Activated T-helper 2 cell treated with anti-CD3 and anti-CD28 coated beads, Interferon-gamma antibody, Interleukin-2, Interleukin-4, amounts not matched to agents 10 μg/mL and 5 μg/mL and 100 μg/mL, durations not matched to agents 14 hours and 24 hours and 36 hours (primary cell): ENCODE measurements at regions not wholly inside any gene's neighbourhood (a gene's known extent, or its start where the extent isn't known, plus 50 kb on each side); places are given as distances from the start of the nearest gene placed in this dataset.
"Not testable (repeated sequence)": the region's sequence is repeated elsewhere in the genome, so short reads cannot be mapped to it uniquely, and the experiment has no call there.

Source experiments
- DNase-seq: peaks from one replicate; pipeline ENCODE4 v3.0.0; 2021; ENCODE audit warnings: low spot score
- H3K27ac Mint-ChIP-seq: one replicate; pipeline ENCODE4 v1.8.0; 2021; ENCODE audit warnings: mixed read lengths
- H3K27me3 Mint-ChIP-seq: one replicate; pipeline ENCODE4 v1.8.0; 2021; ENCODE audit warnings: low read depth, mixed read lengths
- H3K36me3 Mint-ChIP-seq: one replicate; pipeline ENCODE4 v1.8.0; 2021; ENCODE audit warnings: low read depth, mixed read lengths
- H3K4me1 Mint-ChIP-seq: one replicate; pipeline ENCODE4 v1.8.0; 2021; ENCODE audit warnings: low read depth, mixed read lengths
- H3K4me3 Mint-ChIP-seq: one replicate; pipeline ENCODE4 v1.8.0; 2021; ENCODE audit warnings: low read depth, mild to moderate bottlenecking, moderate library complexity, mixed read lengths
- H3K9me3 Mint-ChIP-seq: one replicate; pipeline ENCODE4 v1.8.0; 2021; ENCODE audit warnings: mixed read lengths
- intact Hi-C: fragments of 100-400 bp; cut with micrococcal nuclease; formaldehyde crosslinking; loops from one replicate; pipeline ENCODE4 v1.15.1; 2023

DNA sequence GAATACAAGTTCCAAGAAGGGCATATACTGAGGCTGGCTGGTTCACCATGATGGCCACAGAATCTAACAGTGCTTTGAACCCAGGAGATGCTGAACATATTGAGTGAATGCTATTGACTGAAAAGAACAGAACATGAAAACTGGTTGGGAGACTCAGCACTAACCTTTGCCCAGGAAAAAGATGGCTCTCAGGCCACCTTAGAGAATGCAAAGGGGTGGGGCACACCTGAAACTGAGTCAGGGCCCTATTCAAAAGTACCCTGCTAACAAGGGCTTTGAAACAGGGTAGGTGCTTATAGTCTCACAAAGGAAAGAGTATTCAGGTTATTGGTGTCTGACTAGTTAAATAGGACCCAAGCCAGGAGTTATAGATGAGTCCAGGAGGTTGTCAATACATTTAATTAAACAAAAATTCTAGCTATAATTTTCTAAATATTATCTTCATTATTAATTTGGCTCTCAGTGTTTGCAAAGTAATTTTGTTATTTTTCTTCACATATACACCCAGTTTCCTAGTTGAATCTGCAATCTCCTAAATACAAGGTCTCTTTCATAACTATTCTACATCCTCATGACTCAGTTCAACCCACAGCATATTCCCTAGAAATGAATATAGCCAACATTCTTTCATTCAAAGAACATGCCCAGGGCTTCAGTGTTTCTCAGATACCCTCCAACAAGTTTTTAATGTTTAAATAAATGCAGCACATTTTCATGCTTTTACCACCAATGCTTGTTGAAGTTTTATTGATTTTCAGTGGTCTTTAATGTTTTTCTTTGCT is 144.2 kb upstream of the RAPGEF2 start:
- no peaks in the 10 kb centered on the region for H3K36me3 Mint-ChIP-seq
- H3K9me3 Mint-ChIP-seq: no peaks in the 10 kb centered on the region
- DNase-seq: no peak
- peaks cover 9% of the 10 kb centered on the region for H3K27me3 Mint-ChIP-seq
- H3K4me3 Mint-ChIP-seq: no peak overlapping the region
- no peak overlapping the region for H3K27ac Mint-ChIP-seq
- no peaks in the 10 kb centered on the region for H3K4me1 Mint-ChIP-seq
- intact Hi-C loops: no loop called here

- no peak overlapping the region for H3K27ac Mint-ChIP-seq
- no peak overlapping the region for H3K4me3 Mint-ChIP-seq
- H3K4me1 Mint-ChIP-seq: no peaks in the 10 kb centered on the region
- no peak for DNase-seq
- intact Hi-C loops: no loop called here
- no peaks in the 10 kb centered on the region for H3K36me3 Mint-ChIP-seq
- no peaks in the 10 kb centered on the region for H3K9me3 Mint-ChIP-seq
- H3K27me3 Mint-ChIP-seq: peaks cover 12% of the 10 kb centered on the region
These were observed 140.5 kb upstream of the RAPGEF2 start for GRCh38 chr4:158962393-158962792.

GRCh38 chr4:158963282-158963681 is 139.6 kb upstream of the RAPGEF2 start:
- H3K27ac Mint-ChIP-seq, DNase-seq, intact Hi-C loops, H3K36me3 Mint-ChIP-seq, H3K4me1 Mint-ChIP-seq, H3K9me3 Mint-ChIP-seq, H3K4me3 Mint-ChIP-seq: not testable (repeated sequence)
- peaks cover 12% of the 10 kb centered on the region for H3K27me3 Mint-ChIP-seq

GRCh38 chr4:158964114-158964727 is 138.7 kb upstream of the RAPGEF2 start:
- no peak for DNase-seq
- H3K36me3 Mint-ChIP-seq: no peaks in the 10 kb centered on the region
- intact Hi-C loops: no loop called here
- H3K4me3 Mint-ChIP-seq: no peak overlapping the region
- no peak overlapping the region for H3K27ac Mint-ChIP-seq
- H3K4me1 Mint-ChIP-seq: no peaks in the 10 kb centered on the region
- H3K9me3 Mint-ChIP-seq: no peaks in the 10 kb centered on the region
- H3K27me3 Mint-ChIP-seq: peaks cover 12% of the 10 kb centered on the region

DNA sequence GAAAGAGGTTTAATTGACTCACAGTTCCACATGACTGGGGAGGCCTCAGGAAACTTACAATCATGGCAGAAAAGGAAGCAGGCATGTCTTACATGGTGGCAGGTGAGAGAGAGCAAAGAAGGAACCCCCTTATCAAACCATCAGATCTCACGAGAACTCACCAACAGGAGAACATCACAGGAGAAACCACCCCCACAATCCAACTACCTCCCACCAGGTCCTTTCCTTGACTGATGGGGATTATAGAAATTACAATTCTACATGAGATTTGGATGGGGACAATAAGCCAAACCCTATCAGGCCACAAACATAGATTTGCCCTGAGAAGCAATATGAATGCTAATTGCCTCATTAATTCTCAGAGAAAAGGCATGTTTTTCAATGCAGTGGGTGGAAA is 138.2 kb upstream of the RAPGEF2 start:
- intact Hi-C loops: no loop called here
- H3K36me3 Mint-ChIP-seq: no peaks in the 10 kb centered on the region

GRCh38 chr4:158965226-158965625 is 137.7 kb upstream of the RAPGEF2 start:
- Mint-ChIP-seq H3K27me3 (peaks cover 11% of the 10 kb centered on the region), H3K9me3 (no peaks in the 10 kb centered on the region), H3K36me3 (no peaks in the 10 kb centered on the region), H3K27ac (no peak overlapping the region), H3K4me1 (no peaks in the 10 kb centered on the region), H3K4me3 (no peak overlapping the region)
- intact Hi-C loops: no loop called here
- DNase-seq: no peak

More for the DNA sequence above, 138.2 kb upstream of the RAPGEF2 start:
- Mint-ChIP-seq H3K4me1 (no peaks in the 10 kb centered on the region), H3K4me3 (no peak overlapping the region), H3K27me3 (peaks cover 12% of the 10 kb centered on the region), H3K9me3 (no peaks in the 10 kb centered on the region), H3K27ac (no peak overlapping the region)
- DNase-seq: no peak

- DNase-seq: no peak
- H3K27me3 Mint-ChIP-seq: peaks cover 7% of the 10 kb centered on the region
- H3K27ac Mint-ChIP-seq: no peak overlapping the region
- H3K36me3 Mint-ChIP-seq: no peaks in the 10 kb centered on the region
- H3K4me3 Mint-ChIP-seq: no peak overlapping the region
- H3K4me1 Mint-ChIP-seq: no peaks in the 10 kb centered on the region
- H3K9me3 Mint-ChIP-seq: no peaks in the 10 kb centered on the region
- intact Hi-C loops: no loop called here
These were observed 136.8 kb upstream of the RAPGEF2 start for GRCh38 chr4:158966091-158966490.

DNA sequence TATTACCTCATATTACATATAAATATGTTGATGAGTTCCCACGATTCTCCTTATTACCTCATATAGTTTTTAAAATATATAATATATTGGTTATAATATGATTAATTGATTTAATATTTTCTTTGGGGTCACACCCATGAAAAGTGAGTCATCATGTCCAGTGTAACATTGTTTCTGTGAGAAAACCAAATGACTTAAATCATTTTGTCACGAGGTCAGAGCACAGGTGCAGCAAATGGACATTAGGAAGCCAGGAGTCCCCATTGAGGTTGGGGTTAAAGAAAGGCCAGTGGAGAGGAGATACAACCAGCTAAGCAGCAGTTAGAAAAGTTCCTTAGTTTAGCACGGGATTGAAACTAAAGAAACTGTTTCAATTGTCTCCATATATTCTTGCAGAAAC is 133.9 kb upstream of the RAPGEF2 start:
- H3K27ac Mint-ChIP-seq: no peak overlapping the region
- no peaks in the 10 kb centered on the region for H3K36me3 Mint-ChIP-seq
- peaks cover 3% of the 10 kb centered on the region for H3K27me3 Mint-ChIP-seq
- no peak overlapping the region for H3K4me3 Mint-ChIP-seq
- intact Hi-C loops: no loop called here
- no peaks in the 10 kb centered on the region for H3K4me1 Mint-ChIP-seq
- H3K9me3 Mint-ChIP-seq: no peaks in the 10 kb centered on the region
- no peak for DNase-seq

GRCh38 chr4:158970812-158971211 is 132.1 kb upstream of the RAPGEF2 start:
- no peaks in the 10 kb centered on the region for H3K36me3 Mint-ChIP-seq

DNA sequence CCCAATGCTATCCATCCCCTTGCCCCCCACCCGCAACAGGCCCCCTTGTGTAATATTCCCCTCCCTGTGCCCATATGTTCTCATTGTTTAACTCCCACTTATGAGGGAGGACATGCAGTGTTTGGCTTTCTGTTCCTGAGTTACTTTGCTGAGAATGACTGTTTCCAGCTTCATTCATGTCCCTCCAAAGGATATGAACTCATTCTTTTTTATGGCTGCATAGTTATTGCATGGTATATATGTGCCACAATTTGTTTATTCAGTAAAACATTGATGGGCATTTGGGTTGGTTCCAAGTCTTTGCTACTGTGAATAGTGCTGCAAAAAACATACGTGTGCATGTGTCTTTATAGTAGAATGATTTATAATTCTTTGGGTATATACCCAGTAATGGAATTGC is 128.4 kb upstream of the RAPGEF2 start:
- H3K4me3 Mint-ChIP-seq, DNase-seq, H3K4me1 Mint-ChIP-seq, H3K36me3 Mint-ChIP-seq, intact Hi-C loops, H3K9me3 Mint-ChIP-seq, H3K27ac Mint-ChIP-seq, H3K27me3 Mint-ChIP-seq: not testable (repeated sequence)

More at GRCh38 chr4:158970812-158971211, 132.1 kb upstream of the RAPGEF2 start:
- no peaks in the 10 kb centered on the region for H3K9me3 Mint-ChIP-seq
- intact Hi-C loops: no loop called here
- H3K27ac Mint-ChIP-seq: no peak overlapping the region
- H3K4me3 Mint-ChIP-seq: no peak overlapping the region
- H3K27me3 Mint-ChIP-seq: no peaks in the 10 kb centered on the region
- no peaks in the 10 kb centered on the region for H3K4me1 Mint-ChIP-seq
- DNase-seq: no peak

DNA sequence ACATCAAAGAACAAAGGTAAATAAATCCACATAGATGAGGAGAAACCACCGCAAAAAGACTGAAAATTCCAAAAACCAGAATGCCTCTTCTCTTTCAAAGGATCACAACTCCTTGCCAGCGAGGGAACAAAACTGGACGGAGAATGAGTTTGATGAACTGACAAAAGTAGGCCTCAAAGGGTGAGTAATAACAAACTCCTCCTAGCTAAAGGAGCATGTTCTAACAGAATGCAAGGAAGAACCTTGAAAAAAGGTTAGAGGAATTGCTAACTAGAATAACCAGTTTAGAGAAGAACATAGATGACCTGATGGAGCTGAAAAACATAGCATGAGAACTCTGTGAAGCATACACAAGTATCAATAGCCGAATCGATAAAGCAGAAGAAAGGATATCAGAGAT is 122.2 kb upstream of the RAPGEF2 start:
- H3K4me3 Mint-ChIP-seq, H3K4me1 Mint-ChIP-seq, H3K9me3 Mint-ChIP-seq, H3K36me3 Mint-ChIP-seq, H3K27ac Mint-ChIP-seq, H3K27me3 Mint-ChIP-seq, intact Hi-C loops, DNase-seq: not testable (repeated sequence)

DNA sequence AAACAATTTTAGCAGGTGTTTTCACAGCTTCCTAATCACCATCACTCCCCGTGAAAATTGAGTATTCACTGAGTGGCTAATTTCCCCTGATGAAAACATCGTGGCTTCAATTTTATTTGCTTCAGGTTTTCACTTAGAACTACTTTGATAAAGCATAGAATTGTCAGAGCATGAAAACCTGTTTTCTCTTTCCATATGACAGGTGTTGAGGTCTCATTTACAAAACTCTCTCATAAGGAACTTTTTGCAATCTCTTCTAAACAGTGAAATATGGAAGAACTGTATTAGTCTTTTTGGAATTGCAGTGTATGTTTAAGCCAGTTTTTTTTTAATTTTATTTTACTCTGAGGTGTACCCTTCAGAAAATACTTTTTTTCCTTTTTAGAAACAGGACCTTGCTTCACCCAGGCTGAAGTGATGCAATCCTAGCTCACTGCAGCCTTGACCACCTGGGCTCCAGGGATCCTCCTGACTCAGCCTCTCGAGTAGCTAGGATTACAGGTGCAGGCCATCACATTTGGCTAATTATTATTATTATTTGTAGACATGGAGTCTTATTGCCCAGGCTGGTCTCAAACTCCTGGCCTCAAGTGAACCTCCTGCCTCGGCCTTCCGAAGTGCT is 111.2 kb upstream of the RAPGEF2 start:
- H3K9me3 Mint-ChIP-seq: no peaks in the 10 kb centered on the region
- H3K27me3 Mint-ChIP-seq: peaks cover 17% of the 10 kb centered on the region
- no peak overlapping the region for H3K4me3 Mint-ChIP-seq
- H3K27ac Mint-ChIP-seq: no peak overlapping the region
- H3K36me3 Mint-ChIP-seq: no peaks in the 10 kb centered on the region
- no peak for DNase-seq
- intact Hi-C loops: no loop called here
- H3K4me1 Mint-ChIP-seq: no peaks in the 10 kb centered on the region

GRCh38 chr4:158993891-158994290 is 109.0 kb upstream of the RAPGEF2 start:
- intact Hi-C loops: no loop called here
- Mint-ChIP-seq H3K27ac (no peak overlapping the region), H3K4me1 (no peaks in the 10 kb centered on the region)

More at GRCh38 chr4:158993891-158994290, 109.0 kb upstream of the RAPGEF2 start:
- no peak for DNase-seq
- no peak overlapping the region for H3K4me3 Mint-ChIP-seq
- no peaks in the 10 kb centered on the region for H3K36me3 Mint-ChIP-seq
- H3K27me3 Mint-ChIP-seq: peaks cover 14% of the 10 kb centered on the region
- no peaks in the 10 kb centered on the region for H3K9me3 Mint-ChIP-seq
